Left kidney (tissue), 1 donor: ENCODE measurements at regions not wholly inside any gene's neighbourhood (a gene's known extent, or its start where the extent isn't known, plus 50 kb on each side); places are given as distances from the start of the nearest gene placed in this dataset.
"Not testable (repeated sequence)": the region's sequence is repeated elsewhere in the genome, so short reads cannot be mapped to it uniquely, and the experiment has no call there.

Experiments
- DNase-seq: peaks from one replicate; pipeline ENCODE4 v3.0.0-alpha.2; 2013

GRCh38 chr12:34198924-34199323 is 176.6 kb downstream of the ALG10 start:
- no peak for DNase-seq

GRCh38 chr12:34203866-34204620 is 181.7 kb downstream of the ALG10 start:
- no peak for DNase-seq

- no peak for DNase-seq
These were observed 182.6 kb downstream of the ALG10 start for GRCh38 chr12:34204830-34205285.

- no peak for DNase-seq
These were observed 183.1 kb downstream of the ALG10 start for GRCh38 chr12:34205401-34205800.

- no peak for DNase-seq
These were observed 183.9 kb downstream of the ALG10 start for GRCh38 chr12:34206061-34206785.

- no peak for DNase-seq
These were observed 185.6 kb downstream of the ALG10 start for GRCh38 chr12:34207858-34208257.

- DNase-seq: no peak
These were observed 186.3 kb downstream of the ALG10 start for GRCh38 chr12:34208331-34209258.

- DNase-seq: no peak
These were observed 187.1 kb downstream of the ALG10 start for GRCh38 chr12:34209259-34209835.

- DNase-seq: no peak
These were observed 187.9 kb downstream of the ALG10 start for GRCh38 chr12:34210183-34210582.

- no peak for DNase-seq
These were observed 188.6 kb downstream of the ALG10 start for GRCh38 chr12:34210689-34211530.

- no peak for DNase-seq
These were observed 190.4 kb downstream of the ALG10 start for GRCh38 chr12:34212651-34213050.

GRCh38 chr12:34214011-34214410 is 191.7 kb downstream of the ALG10 start:
- no peak for DNase-seq

GRCh38 chr12:34215213-34215892 is 193.1 kb downstream of the ALG10 start:
- no peak for DNase-seq

GRCh38 chr12:34215893-34216285 is 193.6 kb downstream of the ALG10 start:
- DNase-seq: no peak

GRCh38 chr12:34217660-34218059 is 195.4 kb downstream of the ALG10 start:
- no peak for DNase-seq

- peak; percentile 26 for DNase-seq
These were observed 196.1 kb downstream of the ALG10 start for GRCh38 chr12:34218193-34219045.

GRCh38 chr12:34219046-34219770 is 196.9 kb downstream of the ALG10 start:
- no peak for DNase-seq

GRCh38 chr12:34220079-34220478 is 197.8 kb downstream of the ALG10 start:
- DNase-seq: not testable (repeated sequence)

- DNase-seq: no peak
These were observed 201.3 kb downstream of the ALG10 start for GRCh38 chr12:34223640-34224039.
